Astrocyte (in vitro differentiated cells and primary cell): ENCODE measurements at regions not wholly inside any gene's neighbourhood (a gene's known extent, or its start where the extent isn't known, plus 50 kb on each side); places are given as distances from the start of the nearest gene placed in this dataset.

Experiments
- DNase-seq: peaks from one replicate; pipeline ENCODE4 v3.0.0-alpha.2; 2010; ENCODE audit warnings: low read depth
- FAIRE-seq: peaks from 2 replicates; lab custom pipeline; 2011; peaks lifted over from hg19 to GRCh38; lab: Jason Lieb, UNC
- H2AFZ ChIP-seq: 2 replicates; pipeline ENCODE4 v1.6.0; 2012; ENCODE audit warnings: low read depth, low read length, inconsistent platforms
- H3K27ac ChIP-seq: 2 replicates; pipeline ENCODE4 v1.5.1; 2011; ENCODE audit warnings: low read depth, low read length, inconsistent platforms
- H3K27me3 ChIP-seq: 2 replicates; pipeline ENCODE4 v1.6.0; 2011; ENCODE audit warnings: low read length, inconsistent platforms; ENCODE audit not compliant: insufficient read depth
- H3K36me3 ChIP-seq: 2 replicates; pipeline ENCODE4 v1.5.1; 2011; ENCODE audit warnings: low read length, inconsistent platforms; ENCODE audit not compliant: insufficient read depth
- H3K4me1 ChIP-seq: 2 replicates; pipeline ENCODE4 v1.5.1; 2011; ENCODE audit warnings: low read length, inconsistent platforms; ENCODE audit not compliant: insufficient read depth
- H3K4me2 ChIP-seq: 2 replicates; pipeline ENCODE4 v1.6.0; 2012; ENCODE audit warnings: low read length, inconsistent platforms
- H3K4me3 ChIP-seq: 2 replicates; pipeline ENCODE4 v1.5.1; 2011; ENCODE audit warnings: low read depth, mild to moderate bottlenecking, low read length, inconsistent platforms; ENCODE audit not compliant: insufficient read depth
- H3K79me2 ChIP-seq: 2 replicates; pipeline ENCODE4 v1.6.0; 2012; ENCODE audit warnings: mild to moderate bottlenecking, low read length, inconsistent platforms; ENCODE audit not compliant: insufficient read depth
- H3K9ac ChIP-seq: 2 replicates; pipeline ENCODE4 v1.6.0; 2012; ENCODE audit warnings: mild to moderate bottlenecking, low read length, inconsistent platforms
- H3K9me3 ChIP-seq: 2 replicates; pipeline ENCODE4 v1.5.1; 2012; ENCODE audit warnings: low read depth, mild to moderate bottlenecking, low read length, inconsistent platforms; ENCODE audit not compliant: insufficient read depth
- H4K20me1 ChIP-seq: 2 replicates; pipeline ENCODE4 v1.6.0; 2012; ENCODE audit warnings: low read length, inconsistent platforms; ENCODE audit not compliant: insufficient read depth
- H3K27ac Mint-ChIP-seq: one replicate; pipeline ENCODE4 v1.8.0; 2021; ENCODE audit warnings: mild to moderate bottlenecking, mixed read lengths; ENCODE audit not compliant: unreplicated experiment
- H3K27me3 Mint-ChIP-seq: one replicate; pipeline ENCODE4 v1.8.0; 2021; ENCODE audit warnings: low read depth, mixed read lengths; ENCODE audit not compliant: unreplicated experiment
- H3K36me3 Mint-ChIP-seq: one replicate; pipeline ENCODE4 v1.8.0; 2021; ENCODE audit warnings: low read depth, mixed read lengths; ENCODE audit not compliant: unreplicated experiment
- H3K4me1 Mint-ChIP-seq: one replicate; pipeline ENCODE4 v1.8.0; 2021; ENCODE audit warnings: low read depth, mixed read lengths; ENCODE audit not compliant: unreplicated experiment
- H3K4me3 Mint-ChIP-seq: one replicate; pipeline ENCODE4 v1.8.0; 2021; ENCODE audit warnings: mild to moderate bottlenecking, moderate library complexity, mixed read lengths; ENCODE audit not compliant: unreplicated experiment
- H3K9me3 Mint-ChIP-seq: one replicate; pipeline ENCODE4 v1.8.0; 2021; ENCODE audit warnings: mild to moderate bottlenecking, mixed read lengths; ENCODE audit not compliant: unreplicated experiment
- CTCF ChIP-seq: IDR thresholded peaks from 2 replicates; pipeline ENCODE4 v1.5.1; 2011; ENCODE audit warnings: low read depth, mild to moderate bottlenecking, inconsistent platforms, low read length, moderate library complexity; ENCODE audit not compliant: insufficient read depth
- EZH2 ChIP-seq: IDR thresholded peaks from 2 replicates; pipeline ENCODE4 v1.6.1; 2012; ENCODE audit warnings: mild to moderate bottlenecking, low read length, inconsistent platforms; ENCODE audit not compliant: insufficient read depth

- Mint-ChIP-seq H3K36me3 (no peaks in the 10 kb centered on the region), H3K9me3 (no peaks in the 10 kb centered on the region), H3K4me3 (no peak overlapping the region), H3K27ac (no peak overlapping the region), H3K27me3 (no peaks in the 10 kb centered on the region), H3K4me1 (peaks cover 12% of the 10 kb centered on the region)
- H3K4me2 ChIP-seq = no peak overlapping the region
- TF ChIP-seq CTCF (no peak), EZH2 (no peak)
- no peaks in the 10 kb centered on the region for H3K36me3 ChIP-seq
- H3K9me3 ChIP-seq = no peaks in the 10 kb centered on the region
- no peak for DNase-seq
- no peaks in the 10 kb centered on the region for H3K27me3 ChIP-seq
- no peaks in the 10 kb centered on the region for H3K79me2 ChIP-seq
- H4K20me1 ChIP-seq = no peaks in the 10 kb centered on the region
- H3K27ac ChIP-seq = no peak overlapping the region
- H3K9ac ChIP-seq = no peak overlapping the region
- H3K4me3 ChIP-seq = no peak overlapping the region
- H2AFZ ChIP-seq = peak overlapping the region; percentile 22
- FAIRE-seq = no peak
- no peaks in the 10 kb centered on the region for H3K4me1 ChIP-seq
These were observed 142.8 kb downstream of the ENC1 start for GRCh38 chr5:74497706-74498105.

DNA sequence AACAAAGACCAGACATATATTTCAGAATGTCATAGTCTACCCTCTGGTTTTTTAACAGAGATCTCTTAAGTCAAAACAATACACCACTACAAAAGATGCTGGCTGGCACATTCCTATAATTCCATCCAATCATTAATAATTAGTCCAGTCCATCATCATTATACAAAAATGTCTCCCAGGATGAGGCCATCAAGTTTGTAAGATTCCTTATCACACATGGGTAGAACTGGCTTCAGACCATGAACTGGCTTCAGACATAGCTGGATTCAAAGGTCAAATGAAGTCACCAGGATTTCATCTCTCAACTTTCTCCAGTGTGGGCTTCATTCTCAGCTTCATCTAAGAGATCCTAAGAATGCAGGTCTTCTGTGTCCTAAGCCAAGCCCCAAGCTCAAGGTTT lies 147.1 kb downstream of the ENC1 start:
- Histone ChIP-seq H3K9ac (no peak overlapping the region), H3K4me2 (no peak overlapping the region), H3K79me2 (no peaks in the 10 kb centered on the region), H3K4me3 (no peak overlapping the region), H4K20me1 (no peaks in the 10 kb centered on the region), H2AFZ (no peak overlapping the region), H3K36me3 (no peaks in the 10 kb centered on the region), H3K27ac (no peak overlapping the region), H3K4me1 (no peaks in the 10 kb centered on the region), H3K27me3 (no peaks in the 10 kb centered on the region), H3K9me3 (no peaks in the 10 kb centered on the region)
- Mint-ChIP-seq H3K9me3 (no peaks in the 10 kb centered on the region), H3K27ac (no peak overlapping the region), H3K36me3 (no peaks in the 10 kb centered on the region), H3K4me3 (no peak overlapping the region), H3K4me1 (peaks cover 15% of the 10 kb centered on the region), H3K27me3 (no peaks in the 10 kb centered on the region)
- FAIRE-seq = no peak
- DNase-seq = peak; percentile 48
- TF ChIP-seq CTCF = no peak
- TF ChIP-seq EZH2 = no peak

GRCh38 chr5:74492230-74492629 lies 148.3 kb downstream of the ENC1 start:
- no peak overlapping the region for H3K4me3 Mint-ChIP-seq
- H3K9me3 ChIP-seq = no peaks in the 10 kb centered on the region
- H3K9ac ChIP-seq = no peak overlapping the region
- H3K9me3 Mint-ChIP-seq = no peaks in the 10 kb centered on the region
- DNase-seq (no peak), FAIRE-seq (no peak)
- no peaks in the 10 kb centered on the region for H3K36me3 Mint-ChIP-seq
- H3K27ac ChIP-seq = no peak overlapping the region
- no peaks in the 10 kb centered on the region for H3K27me3 Mint-ChIP-seq
- H4K20me1 ChIP-seq = no peaks in the 10 kb centered on the region
- H3K27me3 ChIP-seq = no peaks in the 10 kb centered on the region
- H3K36me3 ChIP-seq = no peaks in the 10 kb centered on the region
- TF ChIP-seq EZH2 = no peak
- TF ChIP-seq CTCF = no peak
- no peak overlapping the region for H3K4me3 ChIP-seq
- no peak overlapping the region for H3K27ac Mint-ChIP-seq
- peaks cover 15% of the 10 kb centered on the region for H3K4me1 Mint-ChIP-seq
- H3K4me1 ChIP-seq = no peaks in the 10 kb centered on the region
- H3K4me2 ChIP-seq = no peak overlapping the region
- H3K79me2 ChIP-seq = no peaks in the 10 kb centered on the region
- no peak overlapping the region for H2AFZ ChIP-seq
